ENCODE measurements at regions not wholly inside any gene's neighbourhood (a gene's known extent, or its start where the extent isn't known, plus 50 kb on each side); places are given as distances from the start of the nearest gene placed in this dataset.

- TF ChIP-seq PBX2 (CRISPR knock-in tag; IDR thresholded peaks at IDR 0.05) (no peak), TERF1 (CRISPR knock-in tag; IDR thresholded peaks at IDR 0.05) (no peak), SKIL (CRISPR knock-in tag; IDR thresholded peaks at IDR 0.05; ENCODE audit: borderline replicate concordance) (no peak), SALL1 (CRISPR knock-in tag; IDR thresholded peaks at IDR 0.05) (no peak), PLSCR1 (CRISPR knock-in tag; IDR thresholded peaks at IDR 0.05; ENCODE audit: borderline replicate concordance) (no peak), RAD21 (CRISPR knock-in tag; IDR thresholded peaks at IDR 0.05) (no peak), PHF5A (CRISPR knock-in tag; IDR thresholded peaks at IDR 0.05; ENCODE audit: low read depth, unreplicated experiment) (no peak), MXD4 (CRISPR knock-in tag; IDR thresholded peaks at IDR 0.05) (no peak), MYNN (CRISPR knock-in tag; IDR thresholded peaks at IDR 0.05; ENCODE audit: low read depth) (no peak)
These were observed 70.1 kb upstream of the CLCN4 start (continued) for GRCh38 chrX:10086676-10087075.
